ENCODE measurements at regions not wholly inside any gene's neighbourhood (a gene's known extent, or its start where the extent isn't known, plus 50 kb on each side); places are given as distances from the start of the nearest gene placed in this dataset.

- DNase-seq = no peak
- no peak overlapping the region for H3K18ac ChIP-seq (ENCODE audit: low read depth, low read length)
- H3K56ac ChIP-seq (ENCODE audit: extremely low read depth, insufficient read depth, low read length) = no peak overlapping the region
- H3K23ac ChIP-seq (ENCODE audit: low read depth, low read length) = no peak overlapping the region
- no peak overlapping the region for H2BK20ac ChIP-seq (ENCODE audit: low read depth, low read length)
- H3K4me3 ChIP-seq (ENCODE audit: insufficient read depth, low read depth, low read length) = no peak overlapping the region
- H4K91ac ChIP-seq (ENCODE audit: insufficient read depth, low read depth, low read length) = no peak overlapping the region
- no peak overlapping the region for H4K8ac ChIP-seq (ENCODE audit: low read depth in 2 of 2, low read length in 2 of 2)
- BruUV-seq (replicated peaks) = no TSS peak
- POLR2A ChIA-PET (ENCODE audit: unreplicated experiment) = no interaction called here
- H2AK5ac ChIP-seq (ENCODE audit: low read depth, low read length) = no peak overlapping the region
- H3K4me1 ChIP-seq (ENCODE audit: control insufficient read depth, insufficient read depth, low read length) = no peaks in the 10 kb centered on the region
- no peak overlapping the region for H3K14ac ChIP-seq (replicated peaks; ENCODE audit: low read depth, low read length)
- no peaks in the 10 kb centered on the region for H3K36me3 ChIP-seq (ENCODE audit: control insufficient read depth, insufficient read depth, low read length)
- no peak overlapping the region for H3K4ac ChIP-seq (ENCODE audit: low read depth, low read length)
- H2AK9ac ChIP-seq (replicated peaks; ENCODE audit: low read depth, low read length, poor library complexity) = no peak overlapping the region
- no peaks in the 10 kb centered on the region; the same call in 1 of the 2 replicates for H3K27me3 ChIP-seq (ENCODE audit: control insufficient read depth, insufficient read depth, low read length)
- TF ChIP-seq POLR2A (IDR thresholded peaks at IDR 0.05; ENCODE audit: low read depth, low read length) = no peak
- TF ChIP-seq MXI1 (IDR thresholded peaks at IDR 0.05; ENCODE audit: borderline replicate concordance, low read depth, low read length) = no peak
- no peak for TF ChIP-seq CEBPB (IDR thresholded peaks at IDR 0.05; ENCODE audit: low read depth, low read length)
- no peak for TF ChIP-seq USF2 (IDR thresholded peaks at IDR 0.05; ENCODE audit: low read depth, low read length)
- TF ChIP-seq CHD1 (IDR thresholded peaks at IDR 0.05; ENCODE audit: low read depth, low read length) = no peak
- no peak for TF ChIP-seq MAZ (IDR thresholded peaks at IDR 0.05; ENCODE audit: borderline replicate concordance, low read depth, low read length)
- TF ChIP-seq ELK1 (IDR thresholded peaks at IDR 0.05; ENCODE audit: borderline replicate concordance, low read depth, low read length) = no peak
- no peak for TF ChIP-seq RAD21 (IDR thresholded peaks at IDR 0.05; ENCODE audit: low read length)
- no peak for TF ChIP-seq RFX5 (IDR thresholded peaks at IDR 0.05; ENCODE audit: low read depth, low read length)
- no peak for TF ChIP-seq BHLHE40 (IDR thresholded peaks at IDR 0.05; ENCODE audit: low read depth, low read length)
- no peak for TF ChIP-seq MAFK (IDR thresholded peaks at IDR 0.05; ENCODE audit: low read depth, low read length)
- TF ChIP-seq RCOR1 (IDR thresholded peaks at IDR 0.05; ENCODE audit: insufficient replicate concordance, low read length) = no peak
- TF ChIP-seq FOS (IDR thresholded peaks at IDR 0.05; ENCODE audit: low read depth, low read length) = no peak
- no peak for TF ChIP-seq NFE2L2 (IDR thresholded peaks at IDR 0.05; ENCODE audit: low read depth, low read length)
- TF ChIP-seq SMC3 (IDR thresholded peaks at IDR 0.05; ENCODE audit: low read depth, low read length) = no peak
- no peak for TF ChIP-seq CTCF (conservative IDR thresholded peaks at IDR 0.05; ENCODE audit: low read depth, low read length)
- ATAC-seq (ENCODE audit: low read depth) = no peak
- no peak overlapping the region for H4K5ac ChIP-seq (ENCODE audit: low read depth, low read length)
- CTCF ChIA-PET = no interaction called here
- H3K9me1 ChIP-seq (ENCODE audit: insufficient read depth, low read length) = no peaks in the 10 kb centered on the region
- no peaks in the 10 kb centered on the region for H4K20me1 ChIP-seq (ENCODE audit: insufficient read depth, low read length)
- in situ Hi-C loops (cut with MboI; ENCODE audit: low sequenced_read_pairs) = no loop called here
- intact Hi-C loops (cut with micrococcal nuclease) = no loop called here
- H2BK120ac ChIP-seq (ENCODE audit: low read depth, low read length) = no peak overlapping the region
- dilution Hi-C loops (cut with HindIII; ENCODE audit: low sequenced_read_pairs, unreplicated experiment) = no loop called here
- H3K79me1 ChIP-seq (ENCODE audit: low read depth in 1 of 2, low read length in 2 of 2) = no peaks in the 10 kb centered on the region
- H3K27ac ChIP-seq (ENCODE audit: insufficient read depth, low read length) = no peak overlapping the region
- no peaks in the 10 kb centered on the region for H3K9me3 ChIP-seq (ENCODE audit: control insufficient read depth, insufficient read depth, low read length)
- WGBS, 2 experiments (ENCODE audit: extremely low coverage in 2 of 2, insufficient read length in 1 of 2) = no CpG with 5 or more reads among the region's 9 CpGs
- H2AFZ ChIP-seq (replicated peaks; ENCODE audit: low read length, poor library complexity) = no peak overlapping the region
- H2BK5ac ChIP-seq (ENCODE audit: low read depth, low read length, poor library complexity, severe bottlenecking) = no peak overlapping the region
- H2BK15ac ChIP-seq (ENCODE audit: low read depth, low read length) = no peak overlapping the region
- H3K9ac ChIP-seq (ENCODE audit: low read depth, low read length) = no peak overlapping the region
- H3K4me2 ChIP-seq (ENCODE audit: low read depth, low read length) = no peak overlapping the region
Observed at GRCh38 chr16:73610160-73610559, 562.2 kb upstream of the ZFHX3 start.
